K562 (cell line): ENCODE measurements at regions not wholly inside any gene's neighbourhood (a gene's known extent, or its start where the extent isn't known, plus 50 kb on each side); places are given as distances from the start of the nearest gene placed in this dataset.

Experiments
- ATAC-seq: fragments of 200-7000 bp; cut with Tn5 transposase; 3 replicates; pipeline ENCODE4 v1.9.1; 2020; ENCODE audit warnings: moderate library complexity
- BruUV-seq: library from RNA; stranded (reverse); fragments of 400-500 nt; replicated peaks from 2 replicates; lab custom pipeline; 2021; lab: Mats Ljungman, UMichigan
- CTCF ChIA-PET: fragments of 300-600 bp; formaldehyde crosslinking; extraction: SDS; loops from one replicate; lab custom pipeline; 2021; ENCODE audit warnings: low intra/inter-chr PET ratio; lab: Yijun Ruan, JAX
- POLR2A ChIA-PET: fragments of 300-600, 350-650 bp; sonication (Branson Sonifier 250); formaldehyde crosslinking; extraction: SDS; loops from one replicate; lab custom pipeline; 2021; ENCODE audit warnings: antibody characterized with exemption, inconsistent platforms; lab: Yijun Ruan, JAX
- DNase-seq, 4 experiments: peaks; one replicate each; pipeline versions ENCODE4 v3.0.0 to v3.0.0-alpha.2; 2011 to 2018; ENCODE audit warnings: low spot score in 3 of 4, mixed read lengths in 3 of 4; ENCODE audit errors: extremely low read depth in 1 of 4
- FAIRE-seq: peaks from 2 replicates; lab custom pipeline; 2011; peaks lifted over from hg19 to GRCh38; lab: Jason Lieb, UNC
- H2AFZ ChIP-seq: 2 replicates; pipeline ENCODE4 v1.6.0; 2011; ENCODE audit warnings: low read depth, low read length, control low read depth, inconsistent platforms
- H3K27ac ChIP-seq: fragments of 200-600 bp; 3 replicates; pipeline ENCODE4 v1.8.0; 2011; ENCODE audit warnings: low read depth, mild to moderate bottlenecking, control low read depth, inconsistent platforms, low read length, moderate library complexity, mixed read lengths; ENCODE audit errors: extremely low read depth
- H3K27me3 ChIP-seq, 2 experiments: fragments of 300-600 bp in 1 of 2; 2 replicates in 1 of 2; 3 replicates in 1 of 2; pipeline versions ENCODE4 v1.6.0 to v1.8.0; 2011; ENCODE audit warnings: inconsistent platforms in 2 of 2, low read length in 2 of 2, mild to moderate bottlenecking in 1 of 2, mixed read lengths in 1 of 2, moderate library complexity in 1 of 2; ENCODE audit not compliant: control insufficient read depth in 2 of 2, insufficient read depth in 2 of 2
- H3K36me3 ChIP-seq: fragments of 300-600 bp; 3 replicates; pipeline ENCODE4 v1.8.0; 2011; ENCODE audit warnings: mild to moderate bottlenecking, low read length, inconsistent platforms; ENCODE audit not compliant: control insufficient read depth, insufficient read depth
- H3K4me1 ChIP-seq, 2 experiments: fragments of 200-600 bp in 1 of 2; replicated peaks in 1 of 2; 2 replicates in 1 of 2; 3 replicates in 1 of 2; pipeline versions ENCODE4 v1.5.1 to v1.8.0; 2011; ENCODE audit warnings: inconsistent platforms in 2 of 2, low read length in 2 of 2, mild to moderate bottlenecking in 1 of 2, mixed read lengths in 1 of 2, moderate library complexity in 1 of 2; ENCODE audit not compliant: control insufficient read depth in 2 of 2, insufficient read depth in 2 of 2
- H3K4me2 ChIP-seq: 2 replicates; pipeline ENCODE4 v1.6.1; 2011; ENCODE audit warnings: low read length, control low read depth, inconsistent platforms, mixed read lengths; ENCODE audit not compliant: insufficient read depth
- H3K4me3 ChIP-seq: fragments of 200-600 bp; sonication (generic), shearing (Covaris generic); 2 replicates; pipeline ENCODE4 v1.5.1; 2016; ENCODE audit warnings: control low read depth, inconsistent platforms
- H3K79me2 ChIP-seq: fragments of 200-600 bp; 3 replicates; pipeline ENCODE4 v1.8.0; 2011; ENCODE audit warnings: low read length, inconsistent platforms; ENCODE audit not compliant: control insufficient read depth, insufficient read depth
- H3K9ac ChIP-seq, 2 experiments: 2 replicates each; pipeline versions ENCODE4 v1.6.0 to v1.6.1; 2011; ENCODE audit warnings: low read depth in 2 of 2, low read length in 2 of 2, control low read depth in 1 of 2, inconsistent platforms in 1 of 2, mild to moderate bottlenecking in 1 of 2, mixed read lengths in 1 of 2; ENCODE audit not compliant: insufficient read depth in 1 of 2
- H3K9me1 ChIP-seq: one replicate; pipeline ENCODE4 v1.6.0; 2011; ENCODE audit warnings: inconsistent platforms, mild to moderate bottlenecking, low read length, moderate library complexity; ENCODE audit not compliant: control insufficient read depth, insufficient read depth
- H3K9me3 ChIP-seq: replicated peaks from 2 replicates; pipeline ENCODE4 v1.5.1; 2011; ENCODE audit warnings: low read depth, low read length, inconsistent platforms; ENCODE audit not compliant: control insufficient read depth, insufficient read depth
- H4K20me1 ChIP-seq: replicated peaks from 2 replicates; pipeline ENCODE4 v1.6.1; 2011; ENCODE audit warnings: low read length, inconsistent platforms, mixed read lengths; ENCODE audit not compliant: control insufficient read depth, insufficient read depth
- BRF2 ChIP-seq: IDR thresholded peaks from 3 replicates; pipeline ENCODE4 v1.6.1; 2011; ENCODE audit warnings: borderline replicate concordance, mild to moderate bottlenecking; ENCODE audit not compliant: insufficient read length, insufficient read depth
- ETV5 ChIP-seq: sonication (generic); formaldehyde crosslinking; IDR thresholded peaks from 2 replicates; pipeline ENCODE4 v1.4.0; 2020; ENCODE audit warnings: low read depth, mild to moderate bottlenecking, missing genetic modification reagents
- POLR2AphosphoS5 ChIP-seq: IDR thresholded peaks from 2 replicates; pipeline ENCODE4 v1.6.1; 2011; ENCODE audit warnings: mild to moderate bottlenecking, low read depth, low read length, moderate library complexity; ENCODE audit not compliant: control insufficient read depth, insufficient read depth
- SIN3A ChIP-seq, 2 experiments: fragments of 150-350 bp in 1 of 2; IDR thresholded peaks; 2 replicates each; pipeline ENCODE4 v1.6.1; 2011 to 2016; ENCODE audit warnings: borderline replicate concordance in 2 of 2, low read depth in 2 of 2, low read length in 2 of 2, mild to moderate bottlenecking in 2 of 2, moderate library complexity in 2 of 2; ENCODE audit not compliant: control insufficient read depth in 1 of 2
- ZFX ChIP-seq: sonication (generic); formaldehyde crosslinking; IDR thresholded peaks from 2 replicates; pipeline ENCODE4 v1.8.0; 2022; ENCODE audit warnings: mild to moderate bottlenecking, missing genetic modification reagents, moderate library complexity
- WGBS: fragments of 100-300 bp; shearing (Covaris generic); methylation state at CpG from one replicate; pipeline ENCODE4 v1.1.6; 2016; ENCODE audit warnings: low coverage, mixed read lengths; ENCODE audit not compliant: insufficient coverage; ENCODE audit errors: missing lambda C conversion rate; 5-methylcytosine and 5-hydroxymethylcytosine counted together
- in situ Hi-C: fragments of 300-500 bp; cut with MboI; formaldehyde crosslinking; loops from 4 replicates; pipeline ENCODE4 v1.15.0; 2018; ENCODE audit warnings: inconsistent platforms, mixed read lengths
- intact Hi-C: fragments of 100-400 bp; cut with micrococcal nuclease; formaldehyde crosslinking; loops from 2 replicates; pipeline ENCODE4 v1.14.2; 2022

DNA sequence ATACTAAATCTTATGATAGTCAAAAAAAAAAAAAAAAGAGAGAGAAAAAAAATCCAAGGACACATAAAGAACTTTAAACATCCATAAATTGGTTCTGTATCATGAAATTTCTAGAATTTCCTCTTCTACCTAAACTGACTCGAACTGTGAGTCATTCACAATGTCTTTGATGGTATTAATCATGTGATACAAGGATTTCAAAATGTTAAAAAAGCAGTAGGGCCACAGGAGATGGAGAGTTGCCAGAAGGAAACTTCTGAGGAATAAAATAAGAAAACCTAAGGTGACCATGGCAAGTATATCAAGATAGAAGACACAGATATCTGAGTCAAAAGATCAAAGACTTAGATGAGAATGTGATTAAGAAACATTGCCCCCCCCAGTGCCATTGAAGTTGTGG is 1320.9 kb upstream of the FLRT2 start:
- no peaks in the 10 kb centered on the region for H3K79me2 ChIP-seq
- 8% methylated on average over 1 of the region's 1 CpG for WGBS
- intact Hi-C loops (no loop called here), in situ Hi-C loops (no loop called here)
- no TSS peak for BruUV-seq
- H3K27ac ChIP-seq = no peak overlapping the region
- H2AFZ ChIP-seq = no peak overlapping the region
- no peak overlapping the region for H3K4me3 ChIP-seq
- ATAC-seq (no peak), DNase-seq (no peak), FAIRE-seq (no peak)
- no peaks in the 10 kb centered on the region for H4K20me1 ChIP-seq
- H3K4me2 ChIP-seq = no peak overlapping the region
- H3K9me1 ChIP-seq = no peaks in the 10 kb centered on the region
- no peaks in the 10 kb centered on the region for H3K4me1 ChIP-seq
- ChIA-PET POLR2A (no interaction called here), CTCF (no interaction called here)
- no peaks in the 10 kb centered on the region for H3K27me3 ChIP-seq
- TF ChIP-seq POLR2AphosphoS5 (no peak), ZFX (CRISPR knock-in tag) (no peak)
- no peaks in the 10 kb centered on the region for H3K9me3 ChIP-seq
- H3K9ac ChIP-seq = no peak overlapping the region
- no peaks in the 10 kb centered on the region for H3K36me3 ChIP-seq

- Histone ChIP-seq H3K9me1 (no peaks in the 10 kb centered on the region), H3K79me2 (no peaks in the 10 kb centered on the region), H2AFZ (no peak overlapping the region), H3K27me3 (no peaks in the 10 kb centered on the region), H3K9me3 (no peaks in the 10 kb centered on the region), H3K4me3 (no peak overlapping the region), H4K20me1 (no peaks in the 10 kb centered on the region), H3K27ac (no peak overlapping the region), H3K36me3 (no peaks in the 10 kb centered on the region), H3K4me1 (no peaks in the 10 kb centered on the region), H3K4me2 (no peak overlapping the region), H3K9ac (no peak overlapping the region)
- 0% methylated on average over 1 of the region's 1 CpG for WGBS
- intact Hi-C loops (no loop called here), in situ Hi-C loops (no loop called here)
- ChIA-PET CTCF (no interaction called here), POLR2A (no interaction called here)
- BruUV-seq = no TSS peak
- DNase-seq (no peak), ATAC-seq (no peak), FAIRE-seq (no peak)
- TF ChIP-seq ETV5 (no peak), SIN3A (IDR thresholded peaks at IDR 0.05; ENCODE audit: borderline replicate concordance in 2 of 2, control insufficient read depth in 1 of 2, low read depth in 2 of 2, low read length in 2 of 2) (no peak), BRF2 (no peak)
Observed at GRCh38 chr14:84217066-84217465, 1312.9 kb upstream of the FLRT2 start.
